ENCODE measurements at regions not wholly inside any gene's neighbourhood (a gene's known extent, or its start where the extent isn't known, plus 50 kb on each side); places are given as distances from the start of the nearest gene placed in this dataset.

DNA sequence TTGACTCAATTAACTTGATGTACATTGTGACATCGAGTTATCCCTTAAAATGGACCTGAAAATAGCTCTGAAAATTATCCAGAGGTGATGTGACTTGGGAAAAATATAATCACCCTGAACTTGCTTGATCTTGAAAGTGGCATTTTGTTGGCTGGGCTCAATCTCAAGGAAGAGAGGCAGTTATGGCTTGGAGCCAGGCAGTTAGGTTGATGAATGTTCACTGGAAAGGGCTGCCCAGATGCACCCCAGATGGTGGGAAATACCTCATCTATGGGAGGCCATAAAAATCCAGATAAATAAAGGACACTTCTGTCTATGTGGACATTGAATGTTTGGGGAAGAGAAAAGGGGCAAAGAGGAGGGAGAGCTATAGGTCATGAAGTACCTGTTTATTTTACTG is 55.7 kb upstream of the OR5AN1 start:
- H3K4me3 Mint-ChIP-seq: no peak overlapping the region
- H3K36me3 Mint-ChIP-seq (ENCODE audit: low read depth): no peaks in the 10 kb centered on the region
- peaks cover 29% of the 10 kb centered on the region for H3K27me3 Mint-ChIP-seq
- H3K27ac Mint-ChIP-seq: no peak overlapping the region
- no peaks in the 10 kb centered on the region for H3K4me1 Mint-ChIP-seq (ENCODE audit: low read depth)
- H3K9me3 Mint-ChIP-seq: no peaks in the 10 kb centered on the region

DNA sequence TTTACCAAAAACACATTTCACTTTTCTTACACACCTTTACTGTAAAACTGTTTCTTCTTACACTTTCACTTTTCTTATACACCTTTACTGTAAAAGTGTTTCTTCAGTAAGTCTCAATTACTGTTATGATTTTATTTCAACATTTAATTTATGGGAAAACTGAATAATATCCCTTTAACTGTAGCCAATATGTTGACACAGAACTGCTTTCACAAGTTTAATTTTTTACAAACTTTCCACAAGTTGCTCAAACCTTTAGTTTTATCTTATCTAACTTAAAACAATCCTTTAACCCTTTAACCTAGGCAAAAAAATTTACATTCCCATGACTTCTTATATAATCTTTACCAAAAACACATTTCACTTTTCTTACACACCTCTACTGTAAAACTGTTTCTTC is 63.3 kb upstream of the OR5AN1 start:
- no peak overlapping the region for H3K27ac Mint-ChIP-seq
- no peaks in the 10 kb centered on the region for H3K4me1 Mint-ChIP-seq (ENCODE audit: low read depth)
- peaks cover 43% of the 10 kb centered on the region for H3K27me3 Mint-ChIP-seq
- peaks cover 10% of the 10 kb centered on the region for H3K9me3 Mint-ChIP-seq
- no peaks in the 10 kb centered on the region for H3K36me3 Mint-ChIP-seq (ENCODE audit: low read depth)
- no peak overlapping the region for H3K4me3 Mint-ChIP-seq

DNA sequence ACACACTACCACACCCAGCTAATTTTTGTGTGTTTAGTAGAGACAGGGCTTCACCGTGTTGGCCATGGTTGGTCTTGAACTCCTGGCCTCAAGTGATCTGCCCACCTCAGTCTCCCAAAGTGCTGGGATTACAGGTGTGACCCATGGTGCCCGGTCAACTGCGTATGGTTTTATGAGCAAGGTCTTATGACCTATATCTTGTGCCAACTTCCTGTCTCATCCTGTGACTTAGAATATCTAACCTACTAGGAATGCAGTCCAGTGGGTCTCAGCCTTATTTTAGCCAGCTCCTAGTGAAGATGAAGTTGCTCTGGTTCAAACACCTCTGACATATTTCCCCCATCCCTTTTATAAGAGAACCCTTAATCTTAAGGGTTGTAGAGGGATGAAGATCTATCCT is 66.1 kb upstream of the OR5AN1 start:
- Mint-ChIP-seq H3K4me1 (ENCODE audit: low read depth) (no peaks in the 10 kb centered on the region), H3K27ac (no peak overlapping the region), H3K4me3 (no peak overlapping the region), H3K36me3 (ENCODE audit: low read depth) (no peaks in the 10 kb centered on the region), H3K27me3 (peaks cover 36% of the 10 kb centered on the region), H3K9me3 (peaks cover 10% of the 10 kb centered on the region)

DNA sequence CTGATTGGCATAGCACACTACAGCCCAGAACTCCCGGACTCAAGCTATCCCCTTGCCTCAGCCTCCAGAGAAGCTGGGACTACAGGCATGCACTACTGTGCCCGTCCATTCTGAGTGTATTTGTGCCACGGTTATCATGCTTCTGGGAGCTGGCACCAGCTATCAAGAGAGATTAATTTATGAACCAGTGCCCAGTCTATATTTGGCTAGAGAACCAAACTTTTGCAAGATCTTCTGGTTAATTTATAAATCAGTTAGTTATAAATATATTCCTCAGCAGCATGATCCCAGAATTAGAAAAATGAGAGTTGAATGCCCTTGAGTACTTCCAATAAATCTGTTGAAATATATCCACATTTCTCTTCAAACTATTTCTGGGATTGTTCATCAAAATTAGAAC is 67.5 kb upstream of the OR5AN1 start:
- H3K27ac Mint-ChIP-seq: no peak overlapping the region
- peaks cover 10% of the 10 kb centered on the region for H3K9me3 Mint-ChIP-seq
- H3K36me3 Mint-ChIP-seq (ENCODE audit: low read depth): no peaks in the 10 kb centered on the region
- peaks cover 37% of the 10 kb centered on the region for H3K27me3 Mint-ChIP-seq
- no peaks in the 10 kb centered on the region for H3K4me1 Mint-ChIP-seq (ENCODE audit: low read depth)
- H3K4me3 Mint-ChIP-seq: no peak overlapping the region

DNA sequence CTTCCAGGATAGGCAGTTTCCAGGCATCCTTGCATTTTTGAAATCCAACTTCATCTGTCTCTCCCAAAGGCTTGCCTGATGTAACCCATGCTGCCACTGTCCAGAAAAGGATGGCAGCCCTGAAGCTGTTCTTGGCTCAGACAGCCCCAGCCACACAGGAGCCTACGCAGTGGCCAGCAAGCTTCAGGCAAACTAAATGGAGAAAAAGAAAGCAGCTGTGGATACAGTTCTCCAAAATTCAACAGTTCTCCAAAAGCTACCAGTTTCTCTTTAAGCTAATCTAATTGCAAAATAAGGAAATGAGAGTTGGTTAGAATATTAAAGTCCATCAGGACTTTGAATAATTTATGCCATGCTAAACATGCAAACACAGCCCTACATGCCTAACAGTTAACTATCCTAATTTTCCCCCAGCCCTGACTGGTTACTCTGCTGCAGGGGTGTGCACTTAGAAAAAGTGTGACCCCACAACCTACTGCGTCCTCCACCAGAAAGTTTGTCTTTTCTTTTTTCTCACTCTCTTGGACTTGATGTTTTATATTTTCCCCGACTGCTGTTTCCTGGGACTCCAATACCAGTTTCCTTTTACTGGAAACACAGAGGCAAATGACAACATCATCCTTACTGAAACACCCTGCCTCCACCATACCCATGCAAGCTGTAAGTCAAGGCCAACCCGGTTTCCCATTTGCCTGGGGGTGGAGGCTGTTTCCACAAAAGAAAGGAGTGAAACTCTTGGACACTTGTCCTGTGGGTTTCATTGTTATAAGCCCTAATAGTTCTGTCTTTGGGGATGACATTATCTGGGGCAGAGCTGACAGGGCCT is 69.1 kb upstream of the OR5AN1 start:
- Mint-ChIP-seq H3K36me3 (ENCODE audit: low read depth) (no peaks in the 10 kb centered on the region), H3K27ac (no peak overlapping the region), H3K9me3 (peaks cover 10% of the 10 kb centered on the region), H3K4me3 (no peak overlapping the region), H3K27me3 (peaks cover 41% of the 10 kb centered on the region), H3K4me1 (ENCODE audit: low read depth) (peaks cover 11% of the 10 kb centered on the region)

DNA sequence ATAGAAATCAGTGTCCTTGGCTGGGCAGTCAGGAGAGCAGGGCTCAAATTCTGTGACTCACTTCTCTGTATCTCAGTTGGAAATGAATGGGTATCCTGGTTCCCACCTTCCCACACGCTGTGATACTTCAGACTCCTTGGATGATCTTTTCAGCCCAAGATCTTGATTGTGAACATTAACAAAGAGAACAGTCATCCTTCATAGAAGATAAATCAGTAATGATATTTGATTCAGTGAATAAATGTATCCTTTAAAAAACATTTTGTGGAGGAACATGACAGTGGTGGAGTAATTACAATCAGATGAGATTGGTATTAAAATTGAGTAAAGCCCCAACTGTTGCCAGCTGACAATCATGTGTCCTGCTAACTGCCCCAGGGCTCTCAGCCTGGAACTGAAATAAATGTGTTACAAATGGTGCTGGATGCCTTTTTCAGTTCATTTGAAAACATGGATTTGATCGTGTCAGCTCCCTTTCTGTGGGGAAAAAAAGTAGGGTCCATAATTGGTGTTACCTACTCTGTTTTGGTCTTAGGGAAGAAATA is 72.9 kb upstream of the OR5AN1 start:
- no peaks in the 10 kb centered on the region for H3K9me3 Mint-ChIP-seq
- H3K4me1 Mint-ChIP-seq (ENCODE audit: low read depth): peaks cover 28% of the 10 kb centered on the region
- peaks cover 26% of the 10 kb centered on the region for H3K27me3 Mint-ChIP-seq
- no peak overlapping the region for H3K4me3 Mint-ChIP-seq
- no peak overlapping the region for H3K27ac Mint-ChIP-seq
- H3K36me3 Mint-ChIP-seq (ENCODE audit: low read depth): no peaks in the 10 kb centered on the region

DNA sequence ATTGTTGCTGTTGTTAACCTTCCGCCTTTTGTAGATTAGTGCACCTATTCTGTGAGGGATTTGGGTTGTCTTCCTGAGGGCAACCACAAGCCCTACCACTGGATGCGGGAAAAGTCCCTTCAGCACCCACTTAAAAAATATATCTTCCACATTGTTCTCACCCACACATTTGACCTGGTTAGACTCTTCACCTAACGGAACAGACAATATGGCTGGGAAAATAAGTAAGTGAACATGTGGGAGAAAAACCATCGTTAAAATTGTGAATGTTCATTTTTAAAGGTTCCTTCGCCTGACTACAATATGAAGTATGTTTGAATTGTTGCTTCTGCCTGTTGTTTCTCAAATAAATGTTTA is 72.0 kb upstream of the MPEG1 start:
- H3K9me3 Mint-ChIP-seq: no peaks in the 10 kb centered on the region
- peaks cover 28% of the 10 kb centered on the region for H3K4me1 Mint-ChIP-seq (ENCODE audit: low read depth)
- H3K27me3 Mint-ChIP-seq: peaks cover 26% of the 10 kb centered on the region
- no peak overlapping the region for H3K27ac Mint-ChIP-seq
- no peak overlapping the region for H3K4me3 Mint-ChIP-seq
- H3K36me3 Mint-ChIP-seq (ENCODE audit: low read depth): no peaks in the 10 kb centered on the region

DNA sequence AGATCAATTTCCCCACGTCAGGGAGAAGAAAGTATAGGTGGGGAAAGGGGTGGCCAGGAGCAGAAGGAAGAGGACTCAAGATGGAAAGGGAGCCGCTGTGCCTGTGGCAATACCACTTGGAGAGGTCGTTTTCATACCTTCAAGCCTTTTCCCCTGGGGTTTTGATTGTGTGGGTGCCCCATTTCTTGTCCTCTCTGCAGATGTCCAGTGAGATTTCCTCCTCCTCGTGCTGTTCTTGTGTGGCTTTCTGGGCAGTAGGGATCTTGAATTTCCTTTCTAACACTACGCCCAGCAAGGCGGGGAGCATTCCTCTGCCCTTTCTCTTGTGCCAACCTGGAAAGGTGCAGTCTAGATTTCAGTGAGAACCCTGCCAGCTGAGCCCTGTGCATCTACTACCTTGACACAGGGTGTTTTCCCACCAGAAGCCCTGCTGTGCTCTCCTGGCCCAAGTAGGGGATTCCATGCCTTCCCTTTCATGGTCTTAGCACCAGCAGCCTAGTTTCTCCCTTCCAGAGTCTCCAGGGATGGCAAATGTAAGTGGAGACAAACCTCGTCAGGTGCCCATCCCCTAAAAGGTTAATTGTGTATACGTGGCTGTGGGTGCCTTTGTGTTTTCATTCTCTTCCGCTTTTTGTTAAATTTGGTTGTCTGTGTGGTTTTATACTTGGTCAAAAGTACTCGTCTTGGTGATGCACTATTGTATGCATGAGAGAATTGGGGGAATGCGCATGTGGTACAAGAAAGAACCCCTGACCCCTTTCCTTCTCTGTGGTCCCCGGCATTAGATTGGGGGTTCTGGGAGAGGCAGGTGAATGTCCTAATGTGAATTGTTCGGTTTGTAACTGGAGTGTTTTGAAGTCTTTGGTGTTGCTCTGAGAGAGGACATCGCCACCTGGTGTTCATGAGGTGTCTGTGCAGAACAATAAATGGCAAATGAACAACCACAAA is 71.4 kb upstream of the MPEG1 start:
- Mint-ChIP-seq H3K36me3 (ENCODE audit: low read depth) (no peaks in the 10 kb centered on the region), H3K27ac (no peak overlapping the region), H3K4me1 (ENCODE audit: low read depth) (peaks cover 28% of the 10 kb centered on the region), H3K27me3 (peaks cover 26% of the 10 kb centered on the region), H3K9me3 (no peaks in the 10 kb centered on the region), H3K4me3 (peak overlapping the region; percentile 42)

DNA sequence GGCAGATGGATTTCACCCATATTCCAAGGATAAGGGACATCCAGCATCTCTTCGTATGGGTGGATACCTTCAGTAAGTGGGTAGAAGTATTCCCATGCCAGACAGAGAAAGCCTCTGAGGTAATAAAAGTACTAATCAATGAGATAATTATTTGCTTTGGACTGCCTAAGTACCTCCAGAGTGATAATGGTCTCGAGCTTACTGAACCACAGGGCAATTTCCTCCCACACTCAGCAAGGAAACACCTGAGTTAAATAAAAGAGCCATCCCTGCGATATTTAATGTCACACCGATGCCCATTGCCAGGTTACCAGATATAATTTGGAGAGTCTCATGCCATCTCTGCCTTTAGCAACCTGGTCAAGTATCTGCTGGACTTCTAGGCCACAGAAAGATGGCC is 70.6 kb upstream of the MPEG1 start:
- peaks cover 28% of the 10 kb centered on the region for H3K4me1 Mint-ChIP-seq (ENCODE audit: low read depth)
- H3K36me3 Mint-ChIP-seq (ENCODE audit: low read depth): no peaks in the 10 kb centered on the region
- no peak overlapping the region for H3K27ac Mint-ChIP-seq
- H3K27me3 Mint-ChIP-seq: peaks cover 26% of the 10 kb centered on the region
- H3K9me3 Mint-ChIP-seq: no peaks in the 10 kb centered on the region
- peak overlapping the region; percentile 35 for H3K4me3 Mint-ChIP-seq

DNA sequence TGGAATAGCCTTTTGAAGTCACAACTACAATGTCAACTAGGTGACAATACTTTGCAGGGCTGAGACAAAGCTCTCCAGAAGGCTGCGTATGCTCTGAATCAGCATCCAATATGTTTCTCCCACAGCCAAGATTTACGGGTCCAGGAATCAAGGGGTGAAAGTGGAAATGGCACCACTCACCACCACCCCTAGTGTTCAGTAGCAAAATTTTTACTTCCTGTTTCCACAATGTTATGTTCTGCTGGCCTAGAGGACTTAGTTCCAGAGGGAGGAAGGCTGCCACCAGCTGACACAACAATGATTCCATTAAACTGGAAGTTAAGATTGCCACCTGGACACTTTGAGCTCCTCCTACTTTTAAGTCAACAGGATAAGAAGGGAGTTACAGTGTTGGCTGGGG is 68.5 kb upstream of the MPEG1 start:
- no peaks in the 10 kb centered on the region for H3K36me3 Mint-ChIP-seq (ENCODE audit: low read depth)
- peaks cover 28% of the 10 kb centered on the region for H3K4me1 Mint-ChIP-seq (ENCODE audit: low read depth)
- H3K4me3 Mint-ChIP-seq: no peak overlapping the region
- no peak overlapping the region for H3K27ac Mint-ChIP-seq
- H3K27me3 Mint-ChIP-seq: peaks cover 16% of the 10 kb centered on the region
- no peaks in the 10 kb centered on the region for H3K9me3 Mint-ChIP-seq

DNA sequence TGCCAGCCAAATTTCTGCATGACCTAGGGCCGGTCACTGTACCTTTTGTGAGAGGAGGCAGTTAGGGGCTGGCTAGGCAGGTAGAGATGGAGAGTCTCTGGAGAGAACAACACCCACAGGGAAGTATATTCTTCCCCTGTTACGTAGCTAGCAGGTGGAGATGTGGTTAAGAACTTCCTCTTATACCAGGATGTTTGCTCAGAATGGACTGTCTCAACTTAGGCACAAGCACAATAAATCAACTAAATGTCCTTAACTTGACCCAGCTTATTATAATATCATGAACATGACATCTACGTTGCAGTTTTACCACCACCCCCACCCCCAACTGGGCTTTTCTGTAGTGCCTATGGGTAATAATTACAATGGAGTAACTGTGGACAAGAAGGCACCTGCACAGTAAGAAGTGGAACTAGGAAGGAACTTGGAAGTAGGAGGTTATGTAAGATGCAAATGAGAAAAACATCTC is 60.7 kb upstream of the MPEG1 start:
- Mint-ChIP-seq H3K9me3 (no peaks in the 10 kb centered on the region), H3K4me1 (ENCODE audit: low read depth) (peaks cover 48% of the 10 kb centered on the region), H3K27me3 (no peaks in the 10 kb centered on the region), H3K4me3 (no peak overlapping the region), H3K36me3 (ENCODE audit: low read depth) (no peaks in the 10 kb centered on the region), H3K27ac (peak overlapping the region; percentile 13)

DNA sequence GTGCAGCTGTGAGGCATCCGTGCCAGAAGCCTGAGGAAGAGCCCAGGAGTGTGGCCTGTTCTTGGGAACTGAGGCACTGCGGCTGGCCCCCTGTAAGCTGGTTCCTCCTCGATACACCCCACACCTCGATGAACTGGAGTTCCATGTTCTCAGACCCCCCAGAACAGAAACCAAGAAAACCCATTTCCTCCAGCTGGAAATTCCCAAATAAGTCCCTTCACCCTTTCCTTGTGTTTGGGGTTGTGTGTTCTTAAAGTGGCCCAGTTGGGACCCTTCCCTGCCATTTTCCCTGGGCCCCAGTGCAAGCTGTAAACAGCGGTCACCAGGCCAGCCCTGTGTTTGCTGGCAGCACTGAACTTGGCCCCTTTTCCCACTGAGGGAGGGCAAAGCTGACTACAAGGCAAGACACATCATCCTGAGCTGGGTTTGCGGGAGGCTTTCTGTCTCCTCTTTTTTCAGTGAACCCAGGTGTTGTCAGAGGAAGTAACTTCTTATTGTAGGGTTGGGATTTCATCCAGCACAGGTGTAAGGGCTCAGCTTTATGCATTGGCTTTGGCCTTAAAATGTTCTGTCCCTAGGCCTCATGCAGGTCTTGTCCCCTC is 60.1 kb upstream of the MPEG1 start:
- no peak overlapping the region for H3K4me3 Mint-ChIP-seq
- H3K36me3 Mint-ChIP-seq (ENCODE audit: low read depth): no peaks in the 10 kb centered on the region
- no peaks in the 10 kb centered on the region for H3K27me3 Mint-ChIP-seq
- peak overlapping the region; percentile 13 for H3K27ac Mint-ChIP-seq
- peaks cover 48% of the 10 kb centered on the region for H3K4me1 Mint-ChIP-seq (ENCODE audit: low read depth)
- H3K9me3 Mint-ChIP-seq: no peaks in the 10 kb centered on the region

DNA sequence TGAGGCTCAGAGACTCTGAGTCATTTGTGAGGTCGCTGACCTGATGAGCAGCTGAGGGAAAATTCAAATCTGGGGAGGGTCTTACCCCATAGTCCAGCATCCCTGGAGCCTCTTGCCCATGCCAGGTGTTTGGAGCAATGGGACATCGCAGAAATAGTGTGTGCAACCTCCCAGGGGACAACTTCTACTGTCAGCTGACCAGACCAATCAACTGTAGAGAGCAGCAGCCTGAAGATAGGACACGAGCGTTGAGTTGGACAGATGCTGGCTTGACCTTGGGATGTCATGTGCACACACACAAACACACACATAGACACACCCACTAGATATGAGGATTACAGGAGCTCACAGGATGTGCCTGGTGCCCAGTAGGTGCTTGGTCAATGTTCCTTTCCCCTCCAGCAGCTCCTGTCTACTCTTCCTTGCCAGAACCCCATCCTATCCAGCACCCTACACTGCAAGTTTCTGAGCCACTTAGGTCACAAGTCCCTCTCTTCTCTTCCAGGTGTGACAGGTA is 59.1 kb upstream of the MPEG1 start:
- no peak overlapping the region for H3K4me3 Mint-ChIP-seq
- no peaks in the 10 kb centered on the region for H3K9me3 Mint-ChIP-seq
- H3K36me3 Mint-ChIP-seq (ENCODE audit: low read depth): no peaks in the 10 kb centered on the region
- H3K27ac Mint-ChIP-seq: no peak overlapping the region
- no peaks in the 10 kb centered on the region for H3K27me3 Mint-ChIP-seq
- peaks cover 48% of the 10 kb centered on the region for H3K4me1 Mint-ChIP-seq (ENCODE audit: low read depth)

DNA sequence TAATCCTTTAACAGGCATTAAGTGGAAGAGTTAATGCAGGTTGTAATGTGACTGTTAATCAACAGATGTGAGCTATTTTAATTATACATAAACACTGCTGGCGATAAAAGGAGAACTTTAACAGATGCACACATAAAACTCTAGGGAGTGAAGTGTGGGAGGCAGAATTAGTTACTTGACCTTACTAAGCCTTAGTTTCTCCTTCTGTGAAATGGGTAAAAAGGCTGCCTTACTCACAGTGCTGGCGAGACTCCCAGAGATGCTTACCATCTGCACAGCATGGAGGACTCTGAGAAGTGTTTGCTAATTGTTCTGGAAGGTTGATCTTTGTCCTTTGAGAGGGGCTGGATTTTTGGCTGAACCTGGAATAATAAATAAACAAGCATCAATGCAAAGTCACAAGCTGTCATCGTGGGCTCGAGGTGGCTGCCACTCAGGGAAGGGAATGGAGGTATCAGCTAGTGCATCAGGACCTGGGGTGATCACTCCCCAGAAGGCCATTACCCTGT is 58.6 kb upstream of the MPEG1 start:
- Mint-ChIP-seq H3K27me3 (no peaks in the 10 kb centered on the region), H3K27ac (no peak overlapping the region), H3K36me3 (ENCODE audit: low read depth) (no peaks in the 10 kb centered on the region), H3K4me1 (ENCODE audit: low read depth) (peaks cover 48% of the 10 kb centered on the region), H3K9me3 (no peaks in the 10 kb centered on the region), H3K4me3 (no peak overlapping the region)

All from stimulated activated naive CD8-positive, alpha-beta T cell treated with anti-CD3 and anti-CD28 coated beads, Interleukin-15, Interleukin-2, amounts not matched to agents 100 ng/mL and 50 ng/mL, for 24 hours (primary cell).